ENCODE measurements at regions not wholly inside any gene's neighbourhood (a gene's known extent, or its start where the extent isn't known, plus 50 kb on each side); places are given as distances from the start of the nearest gene placed in this dataset.

GRCh38 chr5:96245140-96246091 lies 187.6 kb downstream of the PCSK1 start:
- no peak for TF ChIP-seq EP300 (IDR thresholded peaks at IDR 0.05)
- TF ChIP-seq POLR2A (IDR thresholded peaks at IDR 0.05) = no peak

Data from stomach (tissue), 4 donors.